SK-N-MC (cell line): ENCODE measurements at regions not wholly inside any gene's neighbourhood (a gene's known extent, or its start where the extent isn't known, plus 50 kb on each side); places are given as distances from the start of the nearest gene placed in this dataset.

Experiments
- EZH2 ChIP-seq: fragments of 200-600 bp; sonication (generic); IDR thresholded peaks from one replicate; pipeline ENCODE4 v1.6.1; 2017; ENCODE audit warnings: antibody characterized with exemption
- FOXP2 ChIP-seq: optimal IDR thresholded peaks from 2 replicates; pipeline ENCODE3; 2011; ENCODE audit warnings: mild to moderate bottlenecking, moderate library complexity; ENCODE audit not compliant: insufficient read depth; ENCODE audit errors: extremely low read length, control extremely low read depth
- POLR2AphosphoS5 ChIP-seq: IDR thresholded peaks from 2 replicates; pipeline ENCODE4 v1.6.1; 2012; ENCODE audit warnings: mild to moderate bottlenecking, low read depth, low read length, borderline replicate concordance

DNA sequence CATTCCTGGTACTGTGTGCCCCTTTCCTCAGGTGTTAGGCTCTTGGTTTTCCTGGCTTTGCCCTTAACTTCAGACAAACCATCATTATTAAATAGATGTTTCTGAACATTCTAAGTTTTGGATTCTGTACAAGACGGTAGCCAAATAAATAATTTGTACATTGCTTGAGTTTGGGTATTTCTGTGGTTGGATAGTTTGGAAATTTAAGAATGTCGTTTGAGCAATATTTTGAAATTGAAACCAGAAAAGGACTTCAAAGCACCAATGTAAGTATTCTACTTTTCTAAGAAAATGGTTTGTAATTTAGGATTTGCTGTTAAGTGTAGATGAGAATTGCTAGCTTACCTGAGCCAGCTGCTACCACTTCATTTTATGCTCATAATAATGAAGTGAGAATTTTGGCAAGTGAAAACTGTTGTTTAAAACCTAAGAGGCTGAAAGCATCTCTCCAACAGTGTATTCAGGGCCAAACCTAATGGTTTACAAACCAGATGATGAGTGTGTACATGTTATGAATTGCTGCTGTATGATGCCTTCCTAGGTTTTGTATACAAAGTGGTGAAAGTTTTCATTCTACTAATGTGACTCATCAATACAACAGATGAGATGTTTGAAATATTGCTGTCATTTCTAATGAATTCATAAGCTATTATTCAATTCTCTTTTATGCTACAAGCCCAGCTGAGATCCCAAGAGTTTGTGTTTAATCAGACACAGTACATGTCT is 181.5 kb upstream of the PRKD1 start:
- TF ChIP-seq EZH2 (no peak), POLR2AphosphoS5 (no peak), FOXP2 (no peak)
